IMR-90 (cell line): ENCODE measurements at regions not wholly inside any gene's neighbourhood (a gene's known extent, or its start where the extent isn't known, plus 50 kb on each side); places are given as distances from the start of the nearest gene placed in this dataset.

ENCODE experiments used
- CTCF ChIP-seq: conservative IDR thresholded peaks from 2 replicates; pipeline ENCODE4 v1.5.1; 2012; ENCODE audit warnings: mild to moderate bottlenecking, low read depth, low read length, improper control_type of control experiment
- MXI1 ChIP-seq: IDR thresholded peaks from 2 replicates; pipeline ENCODE4 v1.6.1; 2012; ENCODE audit warnings: low read depth, mild to moderate bottlenecking, low read length, moderate library complexity, borderline replicate concordance
- POLR2A ChIP-seq: IDR thresholded peaks from 2 replicates; pipeline ENCODE4 v1.6.1; 2012; ENCODE audit warnings: mild to moderate bottlenecking, low read depth, low read length
- RAD21 ChIP-seq: IDR thresholded peaks from 2 replicates; pipeline ENCODE4 v1.6.1; 2012; ENCODE audit warnings: low read length, improper control_type of control experiment
- SMC3 ChIP-seq: fragments of 150-350 bp; IDR thresholded peaks from 2 replicates; pipeline ENCODE4 v1.6.1; 2016; ENCODE audit warnings: low read depth, mild to moderate bottlenecking, antibody characterized with exemption, low read length, moderate library complexity

DNA sequence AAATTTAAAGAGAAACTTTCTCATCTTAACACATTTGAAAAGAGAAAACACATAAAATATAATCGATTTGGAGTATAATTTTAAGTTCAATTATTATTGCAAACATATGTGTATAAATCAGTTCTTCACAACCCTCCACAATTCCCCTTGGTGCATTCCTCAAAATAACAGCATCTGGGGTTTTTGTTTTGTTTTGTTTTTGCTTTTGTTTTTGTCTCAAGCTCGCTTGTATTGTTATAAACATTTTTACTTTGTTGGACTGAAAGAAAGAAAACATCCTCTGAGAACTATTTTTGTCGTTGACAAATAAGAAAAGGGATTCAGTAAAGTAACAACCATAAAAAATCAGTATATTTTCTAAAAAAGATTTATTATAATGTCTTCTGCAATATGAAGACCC lies 60.2 kb upstream of the HIVEP1 start:
- no peak for TF ChIP-seq POLR2A
- no peak for TF ChIP-seq CTCF
- no peak for TF ChIP-seq RAD21
- TF ChIP-seq SMC3, result no peak
- no peak for TF ChIP-seq MXI1
